ENCODE measurements at regions not wholly inside any gene's neighbourhood (a gene's known extent, or its start where the extent isn't known, plus 50 kb on each side); places are given as distances from the start of the nearest gene placed in this dataset.
"Not testable (repeated sequence)": the region's sequence is repeated elsewhere in the genome, so short reads cannot be mapped to it uniquely, and the experiment has no call there.

DNA sequence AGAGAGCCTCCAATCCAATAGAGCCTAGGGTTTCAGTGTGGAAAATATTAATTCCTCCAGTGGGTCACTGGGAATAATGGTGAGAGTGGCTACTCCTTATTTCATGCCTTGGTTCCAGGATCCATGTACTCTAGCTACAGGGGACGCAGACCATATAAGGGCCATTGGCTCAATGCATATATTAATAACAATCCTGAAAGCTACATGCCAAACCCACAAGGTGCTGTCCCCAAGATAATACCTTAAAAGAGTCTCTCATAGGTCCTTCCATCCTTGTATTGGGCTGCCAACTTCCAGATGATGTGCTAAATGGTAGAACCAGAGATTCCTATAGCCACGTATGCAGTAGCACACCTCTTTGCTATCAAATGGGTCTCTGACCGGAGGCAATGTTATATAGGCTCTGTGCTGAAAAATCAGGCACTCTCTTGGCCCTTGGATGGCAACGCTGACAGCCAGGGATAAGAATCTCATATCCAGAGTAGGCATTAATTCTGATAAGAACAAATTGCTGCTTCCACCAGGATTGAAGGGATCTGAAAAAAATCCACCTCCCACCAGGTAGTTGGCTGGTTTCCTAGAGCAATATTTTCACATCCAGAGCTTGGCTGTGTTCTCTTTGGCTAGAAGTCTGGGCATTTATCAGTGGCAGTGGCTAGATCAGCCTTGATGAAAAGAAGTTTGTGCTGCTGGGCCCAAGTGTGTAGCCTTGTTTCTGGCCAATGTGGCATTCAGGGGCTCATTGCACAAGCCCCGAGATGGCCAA, 218.1 kb upstream of the MGAT5 start:
- no peak overlapping the region for H3K4me3 ChIP-seq (ENCODE audit: low read depth, low read length)
- TF ChIP-seq, protein P1, sequence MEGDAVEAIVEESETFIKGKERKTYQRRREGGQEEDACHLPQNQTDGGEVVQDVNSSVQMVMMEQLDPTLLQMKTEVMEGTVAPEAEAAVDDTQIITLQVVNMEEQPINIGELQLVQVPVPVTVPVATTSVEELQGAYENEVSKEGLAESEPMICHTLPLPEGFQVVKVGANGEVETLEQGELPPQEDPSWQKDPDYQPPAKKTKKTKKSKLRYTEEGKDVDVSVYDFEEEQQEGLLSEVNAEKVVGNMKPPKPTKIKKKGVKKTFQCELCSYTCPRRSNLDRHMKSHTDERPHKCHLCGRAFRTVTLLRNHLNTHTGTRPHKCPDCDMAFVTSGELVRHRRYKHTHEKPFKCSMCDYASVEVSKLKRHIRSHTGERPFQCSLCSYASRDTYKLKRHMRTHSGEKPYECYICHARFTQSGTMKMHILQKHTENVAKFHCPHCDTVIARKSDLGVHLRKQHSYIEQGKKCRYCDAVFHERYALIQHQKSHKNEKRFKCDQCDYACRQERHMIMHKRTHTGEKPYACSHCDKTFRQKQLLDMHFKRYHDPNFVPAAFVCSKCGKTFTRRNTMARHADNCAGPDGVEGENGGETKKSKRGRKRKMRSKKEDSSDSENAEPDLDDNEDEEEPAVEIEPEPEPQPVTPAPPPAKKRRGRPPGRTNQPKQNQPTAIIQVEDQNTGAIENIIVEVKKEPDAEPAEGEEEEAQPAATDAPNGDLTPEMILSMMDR (IDR thresholded peaks at IDR 0.05; ENCODE audit: insufficient read depth, low read depth, low read length, missing control alignments): no peak
- DNase-seq (ENCODE audit: low read depth): no peak

DNA sequence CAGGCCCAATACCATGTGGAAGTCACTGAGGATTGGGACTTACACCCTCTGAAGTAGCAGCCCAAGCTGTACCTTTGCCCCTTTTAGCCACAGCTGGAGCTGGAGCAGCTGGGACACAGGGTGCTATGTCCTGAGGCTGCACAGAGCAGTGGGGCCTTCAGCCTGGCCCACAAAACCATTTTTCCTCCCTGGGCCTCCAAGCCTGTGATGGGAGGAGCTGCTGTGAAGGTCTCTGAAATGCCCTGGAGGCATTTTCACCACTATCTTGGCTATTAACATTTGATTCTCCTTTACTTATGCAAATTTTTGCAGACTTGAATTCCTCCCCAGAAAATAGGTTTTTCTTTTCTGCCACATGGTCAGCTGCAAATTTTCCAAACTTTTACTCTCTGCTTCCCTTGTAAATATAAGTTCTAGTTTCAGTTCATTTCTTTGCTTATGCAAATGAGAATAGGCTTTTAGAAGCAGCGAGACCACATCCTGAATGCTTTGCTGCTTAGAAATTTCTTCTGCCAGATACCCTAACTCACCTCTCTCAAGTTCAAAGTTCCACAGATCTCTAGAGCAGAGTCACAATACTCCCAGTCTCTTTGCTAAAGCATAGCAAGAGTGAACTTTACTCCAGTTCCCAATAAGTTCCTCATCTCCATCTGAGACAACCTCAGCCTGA, 213.8 kb upstream of the MGAT5 start:
- TF ChIP-seq, protein P1 (IDR thresholded peaks at IDR 0.05; ENCODE audit: insufficient read depth, low read depth, low read length, missing control alignments): no peak
- no peak overlapping the region for H3K4me3 ChIP-seq (ENCODE audit: low read depth, low read length)
- DNase-seq (ENCODE audit: low read depth): peak; percentile 40

DNA sequence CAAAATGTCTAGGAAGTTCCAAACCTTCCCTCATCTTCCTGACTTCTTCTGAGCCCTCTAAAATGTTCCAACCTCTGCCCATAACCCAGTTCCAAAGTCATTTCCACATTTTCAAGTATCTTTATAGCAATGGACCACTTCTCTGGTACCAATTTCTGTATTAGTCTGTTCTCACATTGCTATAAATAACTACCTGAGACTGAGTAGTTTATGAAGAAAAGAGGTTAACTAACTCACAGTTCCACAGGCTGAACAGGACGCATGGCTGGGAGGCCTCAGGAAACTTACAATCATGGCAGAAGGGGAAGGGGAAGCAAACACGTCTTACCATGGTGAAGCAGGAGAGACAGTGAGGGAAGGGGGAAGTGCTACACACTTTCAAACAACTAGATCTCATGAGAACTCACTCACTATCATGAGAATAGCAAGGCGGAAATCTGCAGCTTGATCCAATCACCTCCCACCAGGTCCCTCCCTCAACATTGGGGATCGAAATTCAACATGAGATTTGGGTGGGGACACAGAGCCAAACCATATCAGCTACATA, 213.2 kb upstream of the MGAT5 start:
- not testable (repeated sequence) for H3K4me3 ChIP-seq (ENCODE audit: low read depth, low read length); DNase-seq (ENCODE audit: low read depth)

DNA sequence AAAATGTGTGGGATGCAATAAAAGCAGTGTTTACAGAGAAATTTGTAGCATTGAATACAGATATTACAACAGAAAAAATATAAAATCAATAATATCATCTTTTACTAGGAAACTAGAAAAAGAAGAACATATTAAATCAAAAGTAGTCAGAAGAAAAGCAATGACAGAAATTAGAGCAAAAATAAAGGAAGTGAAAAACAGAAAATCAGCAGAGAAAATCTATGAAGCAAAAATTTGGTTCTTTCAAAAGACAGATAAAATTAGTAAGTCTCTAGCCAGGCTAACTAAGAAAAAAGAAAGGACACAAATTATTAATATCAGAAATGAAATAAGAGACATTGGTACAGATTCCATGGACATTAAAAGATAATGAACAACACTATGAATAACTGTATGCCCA, 212.0 kb upstream of the MGAT5 start:
- TF ChIP-seq, protein P1 (IDR thresholded peaks at IDR 0.05; ENCODE audit: insufficient read depth, low read depth, low read length, missing control alignments): no peak
- no peak overlapping the region for H3K4me3 ChIP-seq (ENCODE audit: low read depth, low read length)
- no peak for DNase-seq (ENCODE audit: low read depth)

DNA sequence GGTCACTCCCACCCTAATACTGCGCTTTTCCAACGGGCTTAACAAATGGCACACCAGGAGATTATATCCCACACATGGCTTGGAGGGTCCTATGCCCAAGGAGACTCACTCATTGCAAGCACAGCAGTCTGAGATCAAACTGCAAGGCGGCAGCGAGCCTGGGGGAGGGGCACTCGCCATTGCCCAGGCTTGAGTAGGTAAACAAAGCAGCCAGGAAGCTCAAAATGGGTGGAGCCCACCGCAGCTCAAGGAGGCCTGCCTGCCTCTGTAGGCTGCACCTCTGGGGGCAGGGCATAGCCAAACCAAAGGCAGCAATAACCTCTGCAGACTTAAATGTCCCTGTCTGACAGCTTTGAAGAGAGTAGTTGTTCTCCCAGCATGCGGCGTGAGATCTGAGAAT, 210.8 kb upstream of the MGAT5 start:
- H3K4me3 ChIP-seq (ENCODE audit: low read depth, low read length); DNase-seq (ENCODE audit: low read depth): not testable (repeated sequence)

DNA sequence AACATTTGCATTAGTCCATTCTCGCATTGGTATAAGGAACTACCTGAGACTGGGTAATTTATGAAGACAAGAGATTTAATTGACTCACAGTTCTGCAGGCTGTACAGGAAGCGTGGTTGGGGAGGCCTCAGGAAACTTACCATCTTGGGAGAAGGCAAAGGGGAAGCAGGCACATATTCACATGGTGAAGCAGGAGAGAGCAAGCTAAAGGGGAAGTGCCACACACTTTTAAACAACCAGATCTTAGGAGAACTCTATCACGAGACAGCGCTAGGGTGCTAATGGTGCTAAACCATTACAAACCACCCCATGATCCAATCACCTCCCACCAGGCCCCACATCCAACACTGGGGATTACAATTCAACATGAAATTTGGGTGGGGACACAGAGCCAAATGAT, 201.7 kb upstream of the MGAT5 start:
- DNase-seq (ENCODE audit: low read depth): no peak
- TF ChIP-seq, protein P1 (IDR thresholded peaks at IDR 0.05; ENCODE audit: insufficient read depth, low read depth, low read length, missing control alignments): no peak
- no peak overlapping the region for H3K4me3 ChIP-seq (ENCODE audit: low read depth, low read length)

DNA sequence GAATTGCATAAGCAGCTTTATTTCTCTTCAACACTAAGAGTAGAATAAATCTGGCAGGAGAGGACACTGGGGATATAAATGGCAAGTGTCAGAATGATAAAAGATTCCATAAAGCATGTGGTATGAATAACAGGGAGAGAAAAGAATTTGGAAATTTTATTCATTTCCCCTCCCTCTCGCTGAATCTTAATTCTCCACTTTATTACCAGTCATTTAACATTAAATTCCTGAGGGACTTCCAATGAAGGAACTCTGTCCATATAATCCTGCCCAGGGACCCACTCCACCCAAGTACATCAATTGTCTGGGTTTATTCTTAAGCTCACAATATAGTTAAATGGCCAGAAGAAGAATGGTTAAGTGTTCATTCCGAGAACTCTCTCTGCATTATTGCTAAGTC, 197.7 kb upstream of the MGAT5 start:
- H3K4me3 ChIP-seq (ENCODE audit: low read depth, low read length): no peak overlapping the region
- TF ChIP-seq, protein P1 (IDR thresholded peaks at IDR 0.05; ENCODE audit: insufficient read depth, low read depth, low read length, missing control alignments): no peak
- DNase-seq (ENCODE audit: low read depth): no peak

DNA sequence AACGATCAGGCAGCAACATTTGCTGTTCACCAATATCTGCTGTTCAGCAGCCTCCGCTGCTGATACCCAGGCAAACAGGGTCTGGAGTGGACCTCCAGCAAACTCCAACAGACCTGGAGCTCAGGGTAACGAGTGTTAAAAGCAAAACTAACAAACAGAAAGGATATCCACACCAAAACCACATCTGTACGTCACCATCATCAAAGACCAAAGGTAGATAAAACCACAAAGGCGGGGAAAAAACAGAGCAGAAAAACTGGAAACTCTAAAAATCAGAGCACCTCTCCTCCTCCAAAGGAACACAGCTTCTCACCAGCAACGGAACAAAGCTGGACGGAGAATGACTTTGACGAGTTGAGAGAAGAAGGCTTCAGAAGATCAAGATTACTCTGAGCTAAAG, 192.8 kb upstream of the MGAT5 start:
- not testable (repeated sequence) for H3K4me3 ChIP-seq (ENCODE audit: low read depth, low read length); DNase-seq (ENCODE audit: low read depth)

DNA sequence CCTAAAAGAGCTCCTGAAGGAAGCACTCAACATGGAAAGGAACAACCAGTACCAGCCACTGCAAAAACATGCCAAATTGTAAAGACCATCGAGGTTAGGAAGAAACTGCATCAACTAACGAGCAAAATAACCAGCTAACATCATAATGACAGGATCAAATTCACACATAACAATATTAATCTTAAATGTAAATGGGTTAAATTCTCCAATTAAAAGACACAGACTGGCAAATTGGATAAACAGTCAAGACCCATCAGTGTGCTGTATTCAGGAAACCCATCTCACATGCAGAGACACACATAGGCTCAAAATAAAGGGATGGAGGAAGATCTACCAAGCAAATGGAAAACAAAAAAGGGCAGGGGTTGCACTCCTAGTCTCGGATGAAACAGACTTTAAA, 191.6 kb upstream of the MGAT5 start:
- not testable (repeated sequence) for H3K4me3 ChIP-seq (ENCODE audit: low read depth, low read length); DNase-seq (ENCODE audit: low read depth)

DNA sequence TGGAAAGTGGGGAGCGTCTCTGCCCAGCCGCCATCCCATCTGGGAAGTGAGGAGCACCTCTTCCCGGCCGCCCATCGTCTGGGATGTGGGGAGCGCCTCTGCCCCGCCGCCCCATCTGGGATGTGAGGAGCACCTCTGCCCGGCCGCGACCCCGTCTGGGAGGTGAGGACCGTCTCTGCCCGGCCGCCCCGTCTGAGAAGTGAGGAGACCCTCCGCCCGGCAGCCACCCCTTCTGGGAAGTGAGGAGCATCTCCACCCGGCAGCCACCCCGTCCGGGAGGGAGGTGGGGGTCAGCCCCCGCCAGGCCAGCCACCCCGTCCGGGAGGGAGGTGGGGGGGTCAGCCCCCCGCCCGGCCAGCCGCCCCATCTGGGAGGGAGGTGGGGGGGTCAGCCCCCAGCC, 190.0 kb upstream of the MGAT5 start:
- not testable (repeated sequence) for H3K4me3 ChIP-seq (ENCODE audit: low read depth, low read length); DNase-seq (ENCODE audit: low read depth)

Data from GM12865 (cell line).